ENCODE measurements at regions not wholly inside any gene's neighbourhood (a gene's known extent, or its start where the extent isn't known, plus 50 kb on each side); places are given as distances from the start of the nearest gene placed in this dataset.

GRCh38 chr2:217501887-217502286 is 500.9 kb downstream of the TNS1 start:
- H3K9me3 ChIP-seq (replicated peaks; ENCODE audit: control insufficient read depth, low read depth, low read length): no peaks in the 10 kb centered on the region
- no peaks in the 10 kb centered on the region for H3K27me3 ChIP-seq (ENCODE audit: control insufficient read depth, insufficient read depth, low read length)
- H3K4me3 ChIP-seq (ENCODE audit: low read length): no peak overlapping the region
- H3K27ac ChIP-seq (ENCODE audit: low read length): no peak overlapping the region
- no peaks in the 10 kb centered on the region for H3K4me1 ChIP-seq (ENCODE audit: control insufficient read depth, insufficient read depth, low read length)
- no peaks in the 10 kb centered on the region for H3K36me3 ChIP-seq (ENCODE audit: control insufficient read depth, insufficient read depth, low read length)
- 100% methylated on average over 1 of the region's 2 CpGs for WGBS (ENCODE audit: insufficient coverage)
- no peak for DNase-seq

GRCh38 chr2:217497843-217498377 is 504.9 kb downstream of the TNS1 start:
- Histone ChIP-seq H3K4me1 (ENCODE audit: control insufficient read depth, insufficient read depth, low read length) (no peaks in the 10 kb centered on the region), H3K27me3 (ENCODE audit: control insufficient read depth, insufficient read depth, low read length) (no peaks in the 10 kb centered on the region), H3K4me3 (ENCODE audit: low read length) (no peak overlapping the region), H3K9me3 (replicated peaks; ENCODE audit: control insufficient read depth, low read depth, low read length) (no peaks in the 10 kb centered on the region), H3K36me3 (ENCODE audit: control insufficient read depth, insufficient read depth, low read length) (no peaks in the 10 kb centered on the region), H3K27ac (ENCODE audit: low read length) (no peak overlapping the region)
- 86% methylated on average over 1 of the region's 3 CpGs for WGBS (ENCODE audit: insufficient coverage)
- DNase-seq: no peak

- H3K4me1 ChIP-seq (ENCODE audit: control insufficient read depth, insufficient read depth, low read length): no peaks in the 10 kb centered on the region
- H3K27ac ChIP-seq (ENCODE audit: low read length): no peak overlapping the region
- no peak overlapping the region for H3K4me3 ChIP-seq (ENCODE audit: low read length)
- no peaks in the 10 kb centered on the region for H3K9me3 ChIP-seq (replicated peaks; ENCODE audit: control insufficient read depth, low read depth, low read length)
- WGBS (ENCODE audit: insufficient coverage): no CpG with 5 or more reads among the region's 4 CpGs
- no peaks in the 10 kb centered on the region for H3K36me3 ChIP-seq (ENCODE audit: control insufficient read depth, insufficient read depth, low read length)
- no peak for DNase-seq
- no peaks in the 10 kb centered on the region for H3K27me3 ChIP-seq (ENCODE audit: control insufficient read depth, insufficient read depth, low read length)
Measured at GRCh38 chr2:217494557-217494956, 508.2 kb downstream of the TNS1 start.

GRCh38 chr2:217491271-217491670 is 511.5 kb downstream of the TNS1 start:
- DNase-seq: no peak
- H3K9me3 ChIP-seq (replicated peaks; ENCODE audit: control insufficient read depth, low read depth, low read length): no peaks in the 10 kb centered on the region
- H3K4me3 ChIP-seq (ENCODE audit: low read length): no peak overlapping the region
- H3K27me3 ChIP-seq (ENCODE audit: control insufficient read depth, insufficient read depth, low read length): no peaks in the 10 kb centered on the region
- no peaks in the 10 kb centered on the region for H3K4me1 ChIP-seq (ENCODE audit: control insufficient read depth, insufficient read depth, low read length)
- no CpG with 5 or more reads among the region's 2 CpGs for WGBS (ENCODE audit: insufficient coverage)
- no peaks in the 10 kb centered on the region for H3K36me3 ChIP-seq (ENCODE audit: control insufficient read depth, insufficient read depth, low read length)
- no peak overlapping the region for H3K27ac ChIP-seq (ENCODE audit: low read length)

GRCh38 chr2:217489145-217489960 is 513.4 kb downstream of the TNS1 start:
- Histone ChIP-seq H3K27ac (ENCODE audit: low read length) (no peak overlapping the region), H3K9me3 (replicated peaks; ENCODE audit: control insufficient read depth, low read depth, low read length) (no peaks in the 10 kb centered on the region), H3K27me3 (ENCODE audit: control insufficient read depth, insufficient read depth, low read length) (no peaks in the 10 kb centered on the region), H3K4me1 (ENCODE audit: control insufficient read depth, insufficient read depth, low read length) (no peaks in the 10 kb centered on the region), H3K36me3 (ENCODE audit: control insufficient read depth, insufficient read depth, low read length) (no peaks in the 10 kb centered on the region), H3K4me3 (ENCODE audit: low read length) (no peak overlapping the region)
- 77% methylated on average over 16 of the region's 25 CpGs for WGBS (ENCODE audit: insufficient coverage)
- DNase-seq: no peak

- Histone ChIP-seq H3K4me3 (ENCODE audit: low read length) (no peak overlapping the region), H3K36me3 (ENCODE audit: control insufficient read depth, insufficient read depth, low read length) (no peaks in the 10 kb centered on the region), H3K27ac (ENCODE audit: low read length) (no peak overlapping the region), H3K4me1 (ENCODE audit: control insufficient read depth, insufficient read depth, low read length) (no peaks in the 10 kb centered on the region), H3K9me3 (replicated peaks; ENCODE audit: control insufficient read depth, low read depth, low read length) (no peaks in the 10 kb centered on the region), H3K27me3 (ENCODE audit: control insufficient read depth, insufficient read depth, low read length) (no peaks in the 10 kb centered on the region)
- no peak for DNase-seq
- WGBS (ENCODE audit: insufficient coverage): no CpG with 5 or more reads among the region's 1 CpG
Measured at GRCh38 chr2:217484046-217484445, 518.7 kb downstream of the TNS1 start.

GRCh38 chr2:217482056-217482710 is 520.6 kb downstream of the TNS1 start:
- H3K4me1 ChIP-seq (ENCODE audit: control insufficient read depth, insufficient read depth, low read length): no peaks in the 10 kb centered on the region
- no peak overlapping the region for H3K4me3 ChIP-seq (ENCODE audit: low read length)
- no CpG with 5 or more reads among the region's 1 CpG for WGBS (ENCODE audit: insufficient coverage)
- H3K36me3 ChIP-seq (ENCODE audit: control insufficient read depth, insufficient read depth, low read length): no peaks in the 10 kb centered on the region
- no peaks in the 10 kb centered on the region for H3K9me3 ChIP-seq (replicated peaks; ENCODE audit: control insufficient read depth, low read depth, low read length)
- peak overlapping the region; percentile 23 for H3K27ac ChIP-seq (ENCODE audit: low read length)
- H3K27me3 ChIP-seq (ENCODE audit: control insufficient read depth, insufficient read depth, low read length): no peaks in the 10 kb centered on the region
- peak; percentile 82 for DNase-seq

- peaks cover under 1% of the 10 kb centered on the region for H3K4me1 ChIP-seq (ENCODE audit: control insufficient read depth, insufficient read depth, low read length)
- H3K27me3 ChIP-seq (ENCODE audit: control insufficient read depth, insufficient read depth, low read length): no peaks in the 10 kb centered on the region
- H3K4me3 ChIP-seq (ENCODE audit: low read length): no peak overlapping the region
- H3K27ac ChIP-seq (ENCODE audit: low read length): no peak overlapping the region
- H3K9me3 ChIP-seq (replicated peaks; ENCODE audit: control insufficient read depth, low read depth, low read length): no peaks in the 10 kb centered on the region
- no peaks in the 10 kb centered on the region for H3K36me3 ChIP-seq (ENCODE audit: control insufficient read depth, insufficient read depth, low read length)
- no CpG with 5 or more reads among the region's 1 CpG for WGBS (ENCODE audit: insufficient coverage)
- DNase-seq: no peak
Measured at GRCh38 chr2:217481577-217481976, 521.2 kb downstream of the TNS1 start.

GRCh38 chr2:217479566-217479965 is 523.2 kb downstream of the TNS1 start:
- no peaks in the 10 kb centered on the region for H3K9me3 ChIP-seq (replicated peaks; ENCODE audit: control insufficient read depth, low read depth, low read length)
- no peak overlapping the region for H3K27ac ChIP-seq (ENCODE audit: low read length)
- 100% methylated on average over 1 of the region's 4 CpGs for WGBS (ENCODE audit: insufficient coverage)

GRCh38 chr2:217478831-217479455 is 523.9 kb downstream of the TNS1 start:
- no peak for DNase-seq
- Histone ChIP-seq H3K9me3 (replicated peaks; ENCODE audit: control insufficient read depth, low read depth, low read length) (no peaks in the 10 kb centered on the region), H3K4me3 (ENCODE audit: low read length) (no peak overlapping the region), H3K27me3 (ENCODE audit: control insufficient read depth, insufficient read depth, low read length) (no peaks in the 10 kb centered on the region), H3K4me1 (ENCODE audit: control insufficient read depth, insufficient read depth, low read length) (peaks cover 4% of the 10 kb centered on the region), H3K36me3 (ENCODE audit: control insufficient read depth, insufficient read depth, low read length) (no peaks in the 10 kb centered on the region), H3K27ac (ENCODE audit: low read length) (no peak overlapping the region)
- WGBS (ENCODE audit: insufficient coverage): 64% methylated on average over 6 of the region's 9 CpGs

More at GRCh38 chr2:217479566-217479965, 523.2 kb downstream of the TNS1 start:
- H3K4me1 ChIP-seq (ENCODE audit: control insufficient read depth, insufficient read depth, low read length): peaks cover 4% of the 10 kb centered on the region
- no peak overlapping the region for H3K4me3 ChIP-seq (ENCODE audit: low read length)
- DNase-seq: no peak
- H3K27me3 ChIP-seq (ENCODE audit: control insufficient read depth, insufficient read depth, low read length): no peaks in the 10 kb centered on the region
- no peaks in the 10 kb centered on the region for H3K36me3 ChIP-seq (ENCODE audit: control insufficient read depth, insufficient read depth, low read length)

All from muscle of leg (tissue), 3 donors.